ENCODE measurements at regions not wholly inside any gene's neighbourhood (a gene's known extent, or its start where the extent isn't known, plus 50 kb on each side); places are given as distances from the start of the nearest gene placed in this dataset.
"Not testable (repeated sequence)": the region's sequence is repeated elsewhere in the genome, so short reads cannot be mapped to it uniquely, and the experiment has no call there.

DNA sequence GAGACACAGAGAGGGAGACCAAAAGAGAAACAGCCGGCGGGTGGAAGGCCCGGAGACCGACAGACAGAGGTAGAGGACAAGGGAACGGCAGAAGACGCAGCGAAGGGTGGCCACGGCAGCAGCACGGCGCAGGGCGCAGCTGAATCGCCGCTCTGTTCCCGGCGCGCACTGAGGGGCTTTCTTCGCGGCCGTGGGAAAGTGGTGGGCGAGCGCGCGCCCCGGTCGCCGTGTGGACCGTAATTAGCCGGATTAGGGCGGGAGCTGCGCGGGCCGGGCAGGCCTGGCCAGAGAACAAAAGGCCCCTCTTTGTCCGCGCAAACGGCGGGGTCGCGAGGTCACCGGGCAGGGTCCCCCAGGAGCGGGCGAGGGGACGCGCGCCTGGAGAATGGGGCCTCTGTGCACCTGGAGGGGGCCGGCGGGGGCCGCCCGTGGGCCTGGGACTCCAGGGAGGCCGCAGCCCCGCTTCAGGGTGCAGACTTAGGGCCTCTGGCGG is 158.3 kb downstream of the ZFP36L2 start:
- in situ Hi-C loops (cut with MboI; ENCODE audit: low pct_ligation_motif_present in 1 of 4, low pct_unique_long_range_greater_than_20kb in 1 of 4, low sequenced_read_pairs in 3 of 4): no loop called here
- Histone ChIP-seq H3K27ac (no peak overlapping the region), H3K4me1 (peaks cover 0 to 16% (median 3%) of the 10 kb centered on the region in 4 donors), H3K27me3 (no peaks in the 10 kb centered on the region), H3K36me3 (no peaks in the 10 kb centered on the region), H3K4me3 (no peak overlapping the region), H3K9me3 (no peaks in the 10 kb centered on the region)
- TF ChIP-seq POLR2A (IDR thresholded peaks at IDR 0.05) (no peak), EP300 (IDR thresholded peaks at IDR 0.05; ENCODE audit: low read depth) (no peak), POLR2AphosphoS5 (IDR thresholded peaks at IDR 0.05) (no peak)
- TF ChIP-seq, protein P1, sequence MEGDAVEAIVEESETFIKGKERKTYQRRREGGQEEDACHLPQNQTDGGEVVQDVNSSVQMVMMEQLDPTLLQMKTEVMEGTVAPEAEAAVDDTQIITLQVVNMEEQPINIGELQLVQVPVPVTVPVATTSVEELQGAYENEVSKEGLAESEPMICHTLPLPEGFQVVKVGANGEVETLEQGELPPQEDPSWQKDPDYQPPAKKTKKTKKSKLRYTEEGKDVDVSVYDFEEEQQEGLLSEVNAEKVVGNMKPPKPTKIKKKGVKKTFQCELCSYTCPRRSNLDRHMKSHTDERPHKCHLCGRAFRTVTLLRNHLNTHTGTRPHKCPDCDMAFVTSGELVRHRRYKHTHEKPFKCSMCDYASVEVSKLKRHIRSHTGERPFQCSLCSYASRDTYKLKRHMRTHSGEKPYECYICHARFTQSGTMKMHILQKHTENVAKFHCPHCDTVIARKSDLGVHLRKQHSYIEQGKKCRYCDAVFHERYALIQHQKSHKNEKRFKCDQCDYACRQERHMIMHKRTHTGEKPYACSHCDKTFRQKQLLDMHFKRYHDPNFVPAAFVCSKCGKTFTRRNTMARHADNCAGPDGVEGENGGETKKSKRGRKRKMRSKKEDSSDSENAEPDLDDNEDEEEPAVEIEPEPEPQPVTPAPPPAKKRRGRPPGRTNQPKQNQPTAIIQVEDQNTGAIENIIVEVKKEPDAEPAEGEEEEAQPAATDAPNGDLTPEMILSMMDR (IDR thresholded peaks at IDR 0.05): no peak
- peak; percentile 3 for DNase-seq
- intact Hi-C loops (cut with DNase I; ENCODE audit: low total_unique reads): no loop called here
- 91 to 96% methylated on average over 23 to 51 of the region's 51 CpGs for WGBS, 2 donors (ENCODE audit: low coverage in 1 of 2)

GRCh38 chr2:43067254-43068040 is 159.0 kb downstream of the ZFP36L2 start:
- H3K27ac ChIP-seq: no peak overlapping the region
- WGBS, 2 donors (ENCODE audit: low coverage in 1 of 2): 85 to 90% methylated on average over 4 to 14 of the region's 14 CpGs
- intact Hi-C loops (cut with DNase I; ENCODE audit: low total_unique reads) (no loop called here), in situ Hi-C loops (cut with MboI; ENCODE audit: low pct_ligation_motif_present in 1 of 4, low pct_unique_long_range_greater_than_20kb in 1 of 4, low sequenced_read_pairs in 3 of 4) (no loop called here)
- peak; percentile 6 for DNase-seq
- no peaks in the 10 kb centered on the region for H3K36me3 ChIP-seq
- H3K9me3 ChIP-seq: no peaks in the 10 kb centered on the region
- peaks cover 0 to 16% (median 3%) of the 10 kb centered on the region in 4 donors for H3K4me1 ChIP-seq
- H3K4me3 ChIP-seq: no peak overlapping the region
- TF ChIP-seq, protein P1 (IDR thresholded peaks at IDR 0.05): no peak
- no peak for TF ChIP-seq EP300 (IDR thresholded peaks at IDR 0.05; ENCODE audit: low read depth)
- TF ChIP-seq POLR2AphosphoS5 (IDR thresholded peaks at IDR 0.05): no peak
- no peak for TF ChIP-seq POLR2A (IDR thresholded peaks at IDR 0.05)
- no peaks in the 10 kb centered on the region for H3K27me3 ChIP-seq

- H3K4me1 ChIP-seq: peaks cover 0 to 11% (median 3%) of the 10 kb centered on the region in 4 donors
- H3K9me3 ChIP-seq; intact Hi-C loops (cut with DNase I; ENCODE audit: low total_unique reads); H3K27me3 ChIP-seq; in situ Hi-C loops (cut with MboI; ENCODE audit: low pct_ligation_motif_present in 1 of 4, low pct_unique_long_range_greater_than_20kb in 1 of 4, low sequenced_read_pairs in 3 of 4); H3K4me3 ChIP-seq; H3K36me3 ChIP-seq; H3K27ac ChIP-seq: not testable (repeated sequence)
- 94% methylated on average over 20 of the region's 20 CpGs; no CpG with 5 or more reads in 1 of the 2 donors for WGBS, 2 donors (ENCODE audit: low coverage in 1 of 2)
- DNase-seq: peak; percentile 3
These were observed 159.7 kb downstream of the ZFP36L2 start for GRCh38 chr2:43066541-43067253.

DNA sequence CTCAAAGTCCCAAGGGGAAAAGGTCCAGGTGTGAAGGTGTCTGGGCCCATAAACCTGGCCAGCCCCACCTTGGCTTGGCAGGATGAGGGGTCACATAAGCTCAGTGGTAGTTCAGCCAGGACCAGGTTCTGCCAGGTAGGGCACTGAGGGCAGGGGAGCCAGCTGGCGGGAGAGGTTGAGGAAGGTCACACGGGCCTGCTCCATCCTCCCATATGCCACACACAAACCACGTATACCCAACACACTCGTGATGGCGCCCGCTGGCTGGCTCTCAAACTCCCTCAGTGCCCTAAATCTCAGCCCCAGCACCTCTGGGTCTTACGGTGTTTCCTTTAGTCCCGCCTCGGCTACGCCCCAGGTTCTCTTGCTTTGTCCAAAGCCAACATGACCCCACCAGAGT is 160.5 kb downstream of the ZFP36L2 start:
- Histone ChIP-seq H3K9me3 (peaks cover 0 to 5% of the 10 kb centered on the region in 2 donors), H3K27ac (no peak overlapping the region), H3K4me3 (no peak overlapping the region), H3K36me3 (no peaks in the 10 kb centered on the region), H3K4me1 (peaks cover 0 to 7% (median 3%) of the 10 kb centered on the region in 4 donors), H3K27me3 (no peaks in the 10 kb centered on the region)
- no peak for DNase-seq
- no peak for TF ChIP-seq POLR2AphosphoS5 (IDR thresholded peaks at IDR 0.05)
- TF ChIP-seq, protein P1 (IDR thresholded peaks at IDR 0.05): no peak
- no peak for TF ChIP-seq EP300 (IDR thresholded peaks at IDR 0.05; ENCODE audit: low read depth)
- no peak for TF ChIP-seq POLR2A (IDR thresholded peaks at IDR 0.05)
- 84 to 86% methylated on average over 5 to 10 of the region's 10 CpGs for WGBS, 2 donors (ENCODE audit: low coverage in 1 of 2)
- in situ Hi-C loops (cut with MboI; ENCODE audit: low pct_ligation_motif_present in 1 of 4, low pct_unique_long_range_greater_than_20kb in 1 of 4, low sequenced_read_pairs in 3 of 4): no loop called here
- intact Hi-C loops (cut with DNase I; ENCODE audit: low total_unique reads): no loop called here

Measured in transverse colon (tissue), 4 donors.